ENCODE measurements at regions not wholly inside any gene's neighbourhood (a gene's known extent, or its start where the extent isn't known, plus 50 kb on each side); places are given as distances from the start of the nearest gene placed in this dataset.

- Histone ChIP-seq H3K4me3 (no peak overlapping the region), H3K9me3 (peaks cover 0 to 21% of the 10 kb centered on the region in 2 donors), H3K27me3 (no peaks in the 10 kb centered on the region), H3K36me3 (no peaks in the 10 kb centered on the region), H3K4me1 (no peaks in the 10 kb centered on the region), H3K27ac (no peak overlapping the region)
- TF ChIP-seq POLR2AphosphoS5 (IDR thresholded peaks at IDR 0.05) (no peak), CTCF (IDR thresholded peaks at IDR 0.05) (no peak), POLR2A (IDR thresholded peaks at IDR 0.05) (no peak)
- intact Hi-C loops (cut with DNase I; ENCODE audit: low total_unique reads) = no loop called here
- no peak for DNase-seq (ENCODE audit: low spot score in 2 of 2)
Measured at GRCh38 chr3:53949541-53949940, 57.9 kb upstream of the SELENOK start.

GRCh38 chr3:53948174-53948573 lies 56.5 kb upstream of the SELENOK start:
- TF ChIP-seq POLR2AphosphoS5 (IDR thresholded peaks at IDR 0.05) (no peak), CTCF (IDR thresholded peaks at IDR 0.05) (no peak), POLR2A (IDR thresholded peaks at IDR 0.05) (no peak)
- Histone ChIP-seq H3K27ac (no peak overlapping the region), H3K36me3 (no peaks in the 10 kb centered on the region), H3K27me3 (no peaks in the 10 kb centered on the region), H3K4me1 (no peaks in the 10 kb centered on the region), H3K4me3 (no peak overlapping the region), H3K9me3 (peaks cover 0 to 21% of the 10 kb centered on the region in 2 donors)
- intact Hi-C loops (cut with DNase I; ENCODE audit: low total_unique reads) = no loop called here
- no peak for DNase-seq (ENCODE audit: low spot score in 2 of 2)

DNA sequence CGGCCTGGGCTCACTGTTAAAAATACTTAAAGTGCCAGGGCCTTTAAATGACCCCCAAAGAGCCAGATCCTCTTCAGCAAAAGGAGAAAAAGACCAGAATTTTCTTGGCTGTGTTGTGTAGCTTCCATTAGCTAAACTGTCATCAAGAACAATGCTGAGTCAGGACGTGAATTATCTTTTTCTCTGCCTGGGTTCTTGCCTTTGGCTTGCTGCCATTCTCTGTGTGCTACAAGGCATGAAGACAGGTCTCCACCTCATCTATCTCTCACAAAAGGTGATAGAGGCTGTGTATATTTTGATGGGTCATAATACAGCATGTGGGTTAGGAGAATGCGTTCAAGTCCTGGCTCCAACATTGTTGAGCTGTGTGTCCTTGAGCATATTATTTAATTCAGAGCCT lies 52.4 kb upstream of the SELENOK start:
- H3K27ac ChIP-seq = no peak overlapping the region
- no peaks in the 10 kb centered on the region for H3K4me1 ChIP-seq
- no peak for DNase-seq (ENCODE audit: low spot score in 2 of 2)
- H3K27me3 ChIP-seq = no peaks in the 10 kb centered on the region
- H3K9me3 ChIP-seq = peaks cover 0 to 21% of the 10 kb centered on the region in 2 donors
- no peak for TF ChIP-seq POLR2A (IDR thresholded peaks at IDR 0.05)
- TF ChIP-seq CTCF (IDR thresholded peaks at IDR 0.05) = no peak
- no peak for TF ChIP-seq POLR2AphosphoS5 (IDR thresholded peaks at IDR 0.05)
- no peaks in the 10 kb centered on the region for H3K36me3 ChIP-seq
- H3K4me3 ChIP-seq = no peak overlapping the region
- intact Hi-C loops (cut with DNase I; ENCODE audit: low total_unique reads) = no loop called here

- Histone ChIP-seq H3K27ac (no peak overlapping the region), H3K4me3 (no peak overlapping the region), H3K4me1 (no peaks in the 10 kb centered on the region), H3K9me3 (peaks cover 0 to 12% of the 10 kb centered on the region in 2 donors), H3K36me3 (no peaks in the 10 kb centered on the region), H3K27me3 (no peaks in the 10 kb centered on the region)
- DNase-seq (ENCODE audit: low spot score in 2 of 2) = no peak
- TF ChIP-seq POLR2AphosphoS5 (IDR thresholded peaks at IDR 0.05) = no peak
- no peak for TF ChIP-seq CTCF (IDR thresholded peaks at IDR 0.05)
- no peak for TF ChIP-seq POLR2A (IDR thresholded peaks at IDR 0.05)
- intact Hi-C loops (cut with DNase I; ENCODE audit: low total_unique reads) = no loop called here
Measured at GRCh38 chr3:53941950-53942349, 50.3 kb upstream of the SELENOK start.

Data from breast epithelium (tissue), 4 donors.